ENCODE measurements at regions not wholly inside any gene's neighbourhood (a gene's known extent, or its start where the extent isn't known, plus 50 kb on each side); places are given as distances from the start of the nearest gene placed in this dataset.

GRCh38 chr2:215695861-215696260 lies 260.0 kb upstream of the FN1 start:
- TF ChIP-seq, protein P1, sequence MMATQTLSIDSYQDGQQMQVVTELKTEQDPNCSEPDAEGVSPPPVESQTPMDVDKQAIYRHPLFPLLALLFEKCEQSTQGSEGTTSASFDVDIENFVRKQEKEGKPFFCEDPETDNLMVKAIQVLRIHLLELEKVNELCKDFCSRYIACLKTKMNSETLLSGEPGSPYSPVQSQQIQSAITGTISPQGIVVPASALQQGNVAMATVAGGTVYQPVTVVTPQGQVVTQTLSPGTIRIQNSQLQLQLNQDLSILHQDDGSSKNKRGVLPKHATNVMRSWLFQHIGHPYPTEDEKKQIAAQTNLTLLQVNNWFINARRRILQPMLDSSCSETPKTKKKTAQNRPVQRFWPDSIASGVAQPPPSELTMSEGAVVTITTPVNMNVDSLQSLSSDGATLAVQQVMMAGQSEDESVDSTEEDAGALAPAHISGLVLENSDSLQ (IDR thresholded peaks at IDR 0.05): no peak
- TF ChIP-seq FOXM1 (IDR thresholded peaks at IDR 0.05; ENCODE audit: borderline replicate concordance): no peak
- TF ChIP-seq L3MBTL2 (conservative IDR thresholded peaks at IDR 0.05): no peak
- no peak for TF ChIP-seq BHLHE40 (IDR thresholded peaks at IDR 0.05; ENCODE audit: borderline replicate concordance)
- no peak for TF ChIP-seq NFRKB (IDR thresholded peaks at IDR 0.05)
- no peak for TF ChIP-seq SUZ12 (IDR thresholded peaks at IDR 0.05)
- TF ChIP-seq FOXA1 (IDR thresholded peaks at IDR 0.05): no peak
- no peak for TF ChIP-seq ZNF384 (IDR thresholded peaks at IDR 0.05)
- TF ChIP-seq LEF1 (IDR thresholded peaks at IDR 0.05; ENCODE audit: borderline replicate concordance): no peak
- no peak for TF ChIP-seq FOXK2 (IDR thresholded peaks at IDR 0.05)
- TF ChIP-seq TARDBP (IDR thresholded peaks at IDR 0.05): no peak
- TF ChIP-seq SP1 (IDR thresholded peaks at IDR 0.05): no peak
- TF ChIP-seq ELF4 (IDR thresholded peaks at IDR 0.05): no peak
- no peak for TF ChIP-seq ARNT (IDR thresholded peaks at IDR 0.05)
- CTCF ChIA-PET: no interaction called here
- DNase-seq (ENCODE audit: extremely low spot score): no peak
- POLR2A ChIA-PET: no interaction called here

DNA sequence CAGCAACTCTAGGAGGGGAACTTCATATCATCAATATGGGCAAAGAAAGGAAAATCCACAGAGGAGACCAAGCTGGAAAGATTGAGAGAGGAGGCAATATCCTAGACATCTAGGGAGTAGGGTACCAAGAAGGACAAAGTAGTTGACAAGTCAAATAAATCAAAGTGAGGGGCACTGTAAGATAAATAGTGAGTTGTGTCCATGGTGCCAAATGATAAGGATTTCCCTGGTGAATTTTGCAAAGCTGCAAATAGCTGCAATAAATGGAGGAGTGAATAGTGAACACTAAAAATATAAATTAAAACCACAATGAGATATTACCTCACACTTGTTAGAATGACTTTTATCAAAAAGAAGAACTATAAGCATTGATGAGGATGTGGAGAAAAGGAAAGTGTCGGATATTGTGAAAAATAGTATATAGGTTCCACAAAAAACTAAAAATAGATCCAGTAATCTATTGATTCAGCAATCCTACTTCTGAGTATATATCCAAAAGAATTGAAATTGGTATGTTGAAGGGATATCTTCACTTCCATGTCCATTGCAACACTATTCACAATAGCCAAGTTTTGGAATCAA lies 258.2 kb upstream of the FN1 start:
- TF ChIP-seq SP1 (IDR thresholded peaks at IDR 0.05) (no peak), ARNT (IDR thresholded peaks at IDR 0.05) (no peak), TARDBP (IDR thresholded peaks at IDR 0.05) (no peak), CTBP1 (IDR thresholded peaks at IDR 0.05; ENCODE audit: borderline replicate concordance) (no peak), FOXM1 (IDR thresholded peaks at IDR 0.05; ENCODE audit: borderline replicate concordance) (no peak), BHLHE40 (IDR thresholded peaks at IDR 0.05; ENCODE audit: borderline replicate concordance) (no peak), SUZ12 (IDR thresholded peaks at IDR 0.05) (no peak), HDGF (IDR thresholded peaks at IDR 0.05; ENCODE audit: borderline replicate concordance) (no peak), LEF1 (IDR thresholded peaks at IDR 0.05; ENCODE audit: borderline replicate concordance) (no peak), FOXA1 (IDR thresholded peaks at IDR 0.05) (no peak), ELF4 (IDR thresholded peaks at IDR 0.05) (no peak), FOXK2 (IDR thresholded peaks at IDR 0.05) (no peak)
- TF ChIP-seq, protein P1 (IDR thresholded peaks at IDR 0.05): no peak
- ChIA-PET POLR2A (no interaction called here), CTCF (no interaction called here)
- DNase-seq (ENCODE audit: extremely low spot score): no peak

DNA sequence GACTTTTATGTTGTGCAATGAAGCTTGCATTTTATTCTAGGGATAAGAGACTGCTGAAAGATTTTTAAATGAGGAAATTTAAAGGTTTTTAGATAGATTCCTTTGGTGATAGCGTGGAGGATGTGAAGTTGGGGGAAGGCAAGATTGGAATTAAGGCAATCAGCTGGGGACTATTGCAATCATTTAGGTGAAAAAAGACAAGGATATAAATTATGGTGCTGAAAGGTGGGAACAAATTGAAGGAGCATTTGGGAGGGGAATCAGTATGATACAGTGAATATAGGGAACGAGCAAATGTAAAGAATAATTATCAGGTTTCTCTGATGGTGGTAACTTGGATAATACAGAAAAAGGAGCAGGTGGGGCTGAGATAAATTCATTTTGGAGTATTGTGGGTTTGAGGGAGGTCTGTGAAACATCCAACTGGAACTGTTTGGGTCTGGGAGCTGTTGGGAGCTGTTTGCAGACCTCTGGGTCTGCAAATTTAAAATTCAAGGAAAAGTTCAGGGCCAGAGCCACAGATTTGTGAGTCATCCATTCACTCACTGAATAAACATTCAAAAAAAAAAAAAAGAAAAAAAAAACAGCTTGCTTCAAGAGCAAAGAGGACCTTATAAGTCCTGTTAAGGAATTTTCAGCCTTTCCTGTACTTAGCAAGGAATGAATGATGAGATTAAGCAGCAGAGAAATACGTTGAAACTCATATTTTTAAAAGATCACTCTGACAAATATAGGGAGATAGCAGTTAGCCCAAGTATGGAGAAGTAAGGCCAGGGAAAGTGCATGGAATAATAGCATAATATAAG lies 257.5 kb upstream of the FN1 start:
- DNase-seq (ENCODE audit: extremely low spot score): no peak
- ChIA-PET POLR2A (no interaction called here), CTCF (interaction anchor here (1.0 kb wide), 1 partner anchor 10 kb away, joined by 5 read pairs; no protein-coding TSS in a partner anchor)
- TF ChIP-seq ZNF384 (IDR thresholded peaks at IDR 0.05) (peak; percentile 43), SUZ12 (IDR thresholded peaks at IDR 0.05) (no peak), ELF4 (IDR thresholded peaks at IDR 0.05) (no peak)

DNA sequence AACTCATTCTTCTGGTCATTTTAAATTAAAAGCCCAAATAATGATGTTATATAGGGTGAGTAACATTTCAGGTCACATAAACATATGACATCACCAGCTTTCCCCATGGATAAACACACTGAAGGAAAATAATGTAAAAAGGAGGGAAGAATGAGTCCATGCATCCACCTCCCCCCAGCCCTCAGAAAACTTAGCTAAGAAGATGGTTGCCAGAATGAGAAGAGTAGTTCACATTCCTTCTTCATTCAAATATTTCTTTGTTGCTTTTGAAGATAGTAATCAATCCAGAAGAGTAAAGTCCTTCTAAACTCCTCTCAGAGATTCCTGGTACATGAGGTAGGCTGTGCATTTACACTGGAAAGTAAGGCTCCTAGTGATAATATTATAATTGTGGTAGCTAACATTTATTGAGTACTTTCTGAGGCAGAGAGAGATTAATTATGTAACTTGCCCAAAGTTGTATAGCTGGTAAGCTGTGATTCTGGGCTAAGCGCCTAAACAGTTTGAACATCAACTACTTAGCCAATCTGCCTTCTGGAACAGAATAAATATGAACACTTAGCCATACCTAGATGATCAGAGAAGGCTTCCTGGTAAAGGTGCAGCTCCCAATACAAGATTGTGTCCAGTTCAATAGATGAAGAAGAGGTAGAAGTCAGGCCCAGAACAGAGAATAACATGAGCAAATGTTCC lies 256.7 kb upstream of the FN1 start:
- POLR2A ChIA-PET: no interaction called here
- TF ChIP-seq SUZ12 (IDR thresholded peaks at IDR 0.05): no peak
- no peak for TF ChIP-seq BHLHE40 (IDR thresholded peaks at IDR 0.05; ENCODE audit: borderline replicate concordance)
- TF ChIP-seq L3MBTL2 (conservative IDR thresholded peaks at IDR 0.05): 0 out of 2 replicates have a peak, but pooled peaks have one; percentile 10
- TF ChIP-seq ZNF384 (IDR thresholded peaks at IDR 0.05): no peak
- no peak for DNase-seq (ENCODE audit: extremely low spot score)
- CTCF ChIA-PET: interaction anchor here (1.0 kb wide), 1 partner anchor 11 kb away, joined by 5 read pairs; no protein-coding TSS in a partner anchor

GRCh38 chr2:215691346-215691745 lies 255.5 kb upstream of the FN1 start:
- DNase-seq (ENCODE audit: extremely low spot score): no peak
- TF ChIP-seq TARDBP (IDR thresholded peaks at IDR 0.05) (no peak), NFRKB (IDR thresholded peaks at IDR 0.05) (no peak), SUZ12 (IDR thresholded peaks at IDR 0.05) (no peak), LEF1 (IDR thresholded peaks at IDR 0.05; ENCODE audit: borderline replicate concordance) (no peak), FOXA1 (IDR thresholded peaks at IDR 0.05) (no peak), ZNF384 (IDR thresholded peaks at IDR 0.05) (no peak), FOXM1 (IDR thresholded peaks at IDR 0.05; ENCODE audit: borderline replicate concordance) (no peak), BHLHE40 (IDR thresholded peaks at IDR 0.05; ENCODE audit: borderline replicate concordance) (no peak), HDGF (IDR thresholded peaks at IDR 0.05; ENCODE audit: borderline replicate concordance) (no peak), FOXK2 (IDR thresholded peaks at IDR 0.05) (no peak), ARNT (IDR thresholded peaks at IDR 0.05) (no peak), CTBP1 (IDR thresholded peaks at IDR 0.05; ENCODE audit: borderline replicate concordance) (no peak), ELF4 (IDR thresholded peaks at IDR 0.05) (no peak), L3MBTL2 (conservative IDR thresholded peaks at IDR 0.05) (no peak), SP1 (IDR thresholded peaks at IDR 0.05) (no peak)
- TF ChIP-seq, protein P1 (IDR thresholded peaks at IDR 0.05): no peak
- ChIA-PET CTCF (no interaction called here), POLR2A (no interaction called here)

All from HEK293T (cell line).